ENCODE measurements at regions not wholly inside any gene's neighbourhood (a gene's known extent, or its start where the extent isn't known, plus 50 kb on each side); places are given as distances from the start of the nearest gene placed in this dataset.

- no peak overlapping the region for H3K27ac Mint-ChIP-seq (ENCODE audit: unreplicated experiment)
- no peaks in the 10 kb centered on the region for H3K36me3 Mint-ChIP-seq (ENCODE audit: low read depth)
- H3K27me3 Mint-ChIP-seq (ENCODE audit: low read depth) = no peaks in the 10 kb centered on the region
- no peak for DNase-seq (ENCODE audit: low spot score)
- H3K9me3 Mint-ChIP-seq (ENCODE audit: low read depth) = no peaks in the 10 kb centered on the region
- no peak for TF ChIP-seq CTCF (IDR thresholded peaks at IDR 0.05)
- no peak overlapping the region for H3K4me3 Mint-ChIP-seq (ENCODE audit: unreplicated experiment)
- H3K4me1 Mint-ChIP-seq (ENCODE audit: low read depth) = no peaks in the 10 kb centered on the region
These were observed 409.1 kb upstream of the CNTN6 start for GRCh38 chr3:683770-684169.

- Mint-ChIP-seq H3K4me3 (ENCODE audit: unreplicated experiment) (no peak overlapping the region), H3K36me3 (ENCODE audit: low read depth) (no peaks in the 10 kb centered on the region), H3K9me3 (ENCODE audit: low read depth) (peaks cover 29% of the 10 kb centered on the region), H3K27me3 (ENCODE audit: low read depth) (no peaks in the 10 kb centered on the region), H3K27ac (ENCODE audit: unreplicated experiment) (no peak overlapping the region), H3K4me1 (ENCODE audit: low read depth) (no peaks in the 10 kb centered on the region)
- DNase-seq (ENCODE audit: low spot score) = no peak
- no peak for TF ChIP-seq CTCF (IDR thresholded peaks at IDR 0.05)
These were observed 402.1 kb upstream of the CNTN6 start for GRCh38 chr3:690770-691169.

GRCh38 chr3:700514-700913 lies 392.3 kb upstream of the CNTN6 start:
- Mint-ChIP-seq H3K27ac (ENCODE audit: unreplicated experiment) (no peak overlapping the region), H3K4me1 (ENCODE audit: low read depth) (no peaks in the 10 kb centered on the region), H3K27me3 (ENCODE audit: low read depth) (no peaks in the 10 kb centered on the region), H3K36me3 (ENCODE audit: low read depth) (no peaks in the 10 kb centered on the region), H3K9me3 (ENCODE audit: low read depth) (peaks cover 28% of the 10 kb centered on the region), H3K4me3 (ENCODE audit: unreplicated experiment) (no peak overlapping the region)
- no peak for DNase-seq (ENCODE audit: low spot score)
- no peak for TF ChIP-seq CTCF (IDR thresholded peaks at IDR 0.05)

- no peaks in the 10 kb centered on the region for H3K27me3 Mint-ChIP-seq (ENCODE audit: low read depth)
- H3K4me1 Mint-ChIP-seq (ENCODE audit: low read depth) = no peaks in the 10 kb centered on the region
- TF ChIP-seq CTCF (IDR thresholded peaks at IDR 0.05) = no peak
These were observed 385.8 kb upstream of the CNTN6 start for GRCh38 chr3:707041-707440.

GRCh38 chr3:713006-713621 lies 379.7 kb upstream of the CNTN6 start:
- DNase-seq (ENCODE audit: low spot score) = no peak
- Mint-ChIP-seq H3K4me1 (ENCODE audit: low read depth) (no peaks in the 10 kb centered on the region), H3K27me3 (ENCODE audit: low read depth) (no peaks in the 10 kb centered on the region), H3K9me3 (ENCODE audit: low read depth) (peaks cover 14% of the 10 kb centered on the region), H3K36me3 (ENCODE audit: low read depth) (no peaks in the 10 kb centered on the region), H3K27ac (ENCODE audit: unreplicated experiment) (no peak overlapping the region), H3K4me3 (ENCODE audit: unreplicated experiment) (no peak overlapping the region)
- TF ChIP-seq CTCF (IDR thresholded peaks at IDR 0.05) = no peak

More at GRCh38 chr3:707041-707440, 385.8 kb upstream of the CNTN6 start:
- peaks cover 6% of the 10 kb centered on the region for H3K9me3 Mint-ChIP-seq (ENCODE audit: low read depth)
- H3K4me3 Mint-ChIP-seq (ENCODE audit: unreplicated experiment) = no peak overlapping the region
- H3K36me3 Mint-ChIP-seq (ENCODE audit: low read depth) = no peaks in the 10 kb centered on the region
- no peak for DNase-seq (ENCODE audit: low spot score)
- H3K27ac Mint-ChIP-seq (ENCODE audit: unreplicated experiment) = no peak overlapping the region
